ENCODE measurements at regions not wholly inside any gene's neighbourhood (a gene's known extent, or its start where the extent isn't known, plus 50 kb on each side); places are given as distances from the start of the nearest gene placed in this dataset.

DNA sequence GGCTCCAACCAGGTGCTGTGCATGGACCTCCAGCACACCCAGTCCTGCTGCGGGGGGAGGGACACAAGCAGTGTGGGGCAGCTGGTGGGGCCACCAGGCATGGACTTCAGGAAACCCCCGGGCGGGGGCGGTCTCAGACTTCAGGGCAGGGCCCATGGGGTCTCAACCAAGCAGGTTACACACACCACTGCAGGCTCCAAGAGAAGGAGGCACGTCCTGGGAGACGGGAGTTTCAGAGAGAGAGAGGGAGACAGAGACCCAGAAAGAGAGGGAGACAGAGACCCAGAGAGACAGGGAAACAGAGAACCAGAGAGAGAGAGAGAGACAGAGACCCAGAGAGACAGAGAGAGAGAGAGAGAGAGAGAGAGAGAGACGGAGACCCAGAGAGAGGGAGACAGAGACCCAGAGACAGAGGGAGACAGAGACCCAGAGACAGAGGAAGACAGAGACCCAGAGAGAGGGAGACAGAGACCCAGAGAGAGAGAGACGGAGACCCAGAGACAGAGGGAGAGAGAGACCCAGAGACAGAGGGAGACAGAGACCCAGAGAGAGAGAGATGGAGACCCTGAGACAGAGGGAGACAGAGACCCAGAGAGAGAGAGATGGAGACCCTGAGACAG lies 128.9 kb downstream of the NCOR2 start:
- H3K27ac Mint-ChIP-seq (ENCODE audit: unreplicated experiment): no peak overlapping the region
- DNase-seq (ENCODE audit: low read depth, low spot score): no peak
- peaks cover 35% of the 10 kb centered on the region for H3K4me1 Mint-ChIP-seq
- TF ChIP-seq, protein P1, sequence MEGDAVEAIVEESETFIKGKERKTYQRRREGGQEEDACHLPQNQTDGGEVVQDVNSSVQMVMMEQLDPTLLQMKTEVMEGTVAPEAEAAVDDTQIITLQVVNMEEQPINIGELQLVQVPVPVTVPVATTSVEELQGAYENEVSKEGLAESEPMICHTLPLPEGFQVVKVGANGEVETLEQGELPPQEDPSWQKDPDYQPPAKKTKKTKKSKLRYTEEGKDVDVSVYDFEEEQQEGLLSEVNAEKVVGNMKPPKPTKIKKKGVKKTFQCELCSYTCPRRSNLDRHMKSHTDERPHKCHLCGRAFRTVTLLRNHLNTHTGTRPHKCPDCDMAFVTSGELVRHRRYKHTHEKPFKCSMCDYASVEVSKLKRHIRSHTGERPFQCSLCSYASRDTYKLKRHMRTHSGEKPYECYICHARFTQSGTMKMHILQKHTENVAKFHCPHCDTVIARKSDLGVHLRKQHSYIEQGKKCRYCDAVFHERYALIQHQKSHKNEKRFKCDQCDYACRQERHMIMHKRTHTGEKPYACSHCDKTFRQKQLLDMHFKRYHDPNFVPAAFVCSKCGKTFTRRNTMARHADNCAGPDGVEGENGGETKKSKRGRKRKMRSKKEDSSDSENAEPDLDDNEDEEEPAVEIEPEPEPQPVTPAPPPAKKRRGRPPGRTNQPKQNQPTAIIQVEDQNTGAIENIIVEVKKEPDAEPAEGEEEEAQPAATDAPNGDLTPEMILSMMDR (conservative IDR thresholded peaks at IDR 0.05): no peak
- peaks cover 9% of the 10 kb centered on the region for H3K36me3 Mint-ChIP-seq (ENCODE audit: low read depth)
- H3K27me3 Mint-ChIP-seq (ENCODE audit: low read depth): peaks cover 22% of the 10 kb centered on the region
- H3K4me3 Mint-ChIP-seq: no peak overlapping the region
- H3K9me3 Mint-ChIP-seq: no peaks in the 10 kb centered on the region

DNA sequence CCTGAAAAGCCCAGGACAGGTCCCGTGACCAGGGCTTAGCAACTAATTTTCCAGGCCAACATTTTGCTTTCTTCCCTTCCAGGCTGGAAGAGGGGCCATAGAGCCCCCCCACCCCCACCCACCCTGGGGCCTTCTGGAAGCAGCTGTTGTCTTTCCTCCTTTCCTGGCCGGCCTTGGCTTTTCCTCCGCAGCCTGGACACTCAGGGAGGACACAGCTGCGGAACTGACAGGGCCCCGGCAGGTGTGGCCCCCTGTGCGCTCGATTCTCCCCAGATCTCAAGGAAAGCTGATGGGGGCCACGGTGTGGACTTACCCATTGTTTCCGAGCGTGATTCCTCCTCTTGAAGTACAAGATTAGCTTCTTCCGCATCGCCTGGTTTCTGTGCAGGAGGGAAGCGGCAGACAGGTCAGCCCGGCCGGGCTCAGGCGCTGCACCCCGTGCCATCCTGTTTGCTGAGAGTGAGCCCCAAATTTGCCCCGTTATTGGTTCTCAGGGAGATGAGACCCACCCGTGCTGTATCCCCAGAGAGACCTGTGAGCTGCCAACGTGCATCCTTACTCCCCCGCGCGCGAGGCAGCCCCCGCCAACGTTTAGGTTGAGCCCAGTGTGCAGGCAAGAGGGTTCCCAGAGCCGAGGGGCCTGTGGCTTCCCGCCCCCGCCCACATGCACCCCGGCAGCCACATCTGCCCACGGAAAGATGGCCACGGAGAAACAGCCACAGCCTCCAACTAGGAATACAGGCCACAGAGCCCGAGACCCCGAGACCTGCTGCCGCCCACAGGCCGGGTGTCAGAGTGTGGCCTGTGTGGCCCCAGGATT lies 129.6 kb downstream of the NCOR2 start:
- no peak for DNase-seq (ENCODE audit: low read depth, low spot score)
- H3K9me3 Mint-ChIP-seq: no peaks in the 10 kb centered on the region
- H3K4me1 Mint-ChIP-seq: peaks cover 35% of the 10 kb centered on the region
- peaks cover 9% of the 10 kb centered on the region for H3K36me3 Mint-ChIP-seq (ENCODE audit: low read depth)
- H3K27me3 Mint-ChIP-seq (ENCODE audit: low read depth): peaks cover 22% of the 10 kb centered on the region
- TF ChIP-seq, protein P1 (conservative IDR thresholded peaks at IDR 0.05): no peak
- H3K4me3 Mint-ChIP-seq: peak overlapping the region; percentile 64
- H3K27ac Mint-ChIP-seq (ENCODE audit: unreplicated experiment): no peak overlapping the region

DNA sequence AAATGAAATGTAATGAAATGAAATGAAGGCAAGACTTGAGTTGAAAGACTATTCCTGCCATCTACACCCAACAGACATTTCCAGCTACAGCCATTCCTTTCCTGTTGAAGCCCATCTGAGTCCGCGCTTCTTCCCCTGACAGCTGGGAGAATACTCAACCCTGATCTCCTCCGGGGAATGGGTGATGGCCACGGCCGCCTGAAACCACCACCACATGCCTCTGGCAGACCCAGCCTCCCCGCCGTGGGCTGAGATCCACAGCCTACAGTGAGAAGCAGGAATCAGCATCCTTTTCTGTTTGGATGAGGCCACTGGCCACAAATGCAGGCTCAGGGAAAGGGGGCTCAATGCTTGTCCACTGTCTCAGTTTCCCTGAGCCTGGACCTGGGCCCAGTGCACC lies 130.3 kb downstream of the NCOR2 start:
- H3K4me3 Mint-ChIP-seq: no peak overlapping the region
- peaks cover 30% of the 10 kb centered on the region for H3K4me1 Mint-ChIP-seq
- peaks cover 18% of the 10 kb centered on the region for H3K27me3 Mint-ChIP-seq (ENCODE audit: low read depth)
- TF ChIP-seq, protein P1 (conservative IDR thresholded peaks at IDR 0.05): no peak
- H3K36me3 Mint-ChIP-seq (ENCODE audit: low read depth): peaks cover 4% of the 10 kb centered on the region
- H3K27ac Mint-ChIP-seq (ENCODE audit: unreplicated experiment): no peak overlapping the region
- H3K9me3 Mint-ChIP-seq: no peaks in the 10 kb centered on the region
- DNase-seq (ENCODE audit: low read depth, low spot score): no peak

DNA sequence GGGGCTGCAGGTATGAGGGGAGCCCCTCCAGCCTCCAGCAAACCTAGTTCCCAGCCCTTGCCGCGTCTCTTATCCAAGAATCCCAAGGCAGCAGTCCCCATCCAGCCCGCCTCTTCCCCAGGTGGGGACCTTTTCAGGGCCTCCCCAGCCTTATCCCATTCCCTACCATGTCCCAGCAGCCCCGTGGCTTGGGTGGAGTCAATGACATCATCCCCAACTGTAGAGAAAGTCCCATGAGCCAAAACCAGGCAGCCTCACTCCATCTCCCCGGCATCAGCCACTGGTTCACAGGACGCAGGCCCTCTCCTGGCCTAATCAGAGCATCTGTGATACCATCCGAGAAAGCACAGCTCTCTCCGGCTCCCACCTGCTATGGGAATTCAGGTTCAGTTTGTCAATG lies 131.0 kb downstream of the NCOR2 start:
- Mint-ChIP-seq H3K36me3 (ENCODE audit: low read depth) (peaks cover 9% of the 10 kb centered on the region), H3K4me1 (peaks cover 30% of the 10 kb centered on the region), H3K27me3 (ENCODE audit: low read depth) (peaks cover 19% of the 10 kb centered on the region), H3K27ac (ENCODE audit: unreplicated experiment) (peak overlapping the region; percentile 75), H3K9me3 (no peaks in the 10 kb centered on the region), H3K4me3 (peak overlapping the region; percentile 38)
- DNase-seq (ENCODE audit: low read depth, low spot score): no peak
- TF ChIP-seq, protein P1 (conservative IDR thresholded peaks at IDR 0.05): no peak

DNA sequence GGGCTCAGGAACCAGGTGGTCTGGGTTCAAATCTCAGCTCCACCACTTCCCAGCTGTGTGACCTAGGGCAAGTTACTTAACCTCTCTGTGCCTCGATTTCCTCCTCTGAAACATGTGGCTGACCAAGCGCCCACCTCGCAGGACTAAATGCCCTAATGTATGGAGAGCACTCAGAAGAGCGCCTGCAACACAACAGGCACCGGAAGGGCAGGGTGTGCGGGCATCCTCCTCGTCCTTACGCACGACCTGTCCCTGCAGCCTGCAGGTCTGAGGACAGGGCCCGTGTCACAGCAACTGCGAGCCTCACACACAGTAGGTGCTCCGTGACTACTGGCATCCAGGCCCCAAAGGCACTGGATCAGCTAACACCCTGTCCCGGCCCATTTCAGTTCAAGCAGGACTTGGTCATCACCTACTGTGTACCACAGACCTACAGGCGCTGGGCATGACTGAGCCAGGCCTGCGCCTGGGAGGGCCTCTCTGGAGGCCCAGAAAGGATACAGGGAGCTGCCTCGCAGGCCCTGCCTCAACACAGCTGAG lies 131.5 kb downstream of the NCOR2 start:
- no peak for DNase-seq (ENCODE audit: low read depth, low spot score)
- Mint-ChIP-seq H3K36me3 (ENCODE audit: low read depth) (peaks cover 13% of the 10 kb centered on the region), H3K9me3 (no peaks in the 10 kb centered on the region), H3K4me3 (peak overlapping the region; percentile 38), H3K27me3 (ENCODE audit: low read depth) (peaks cover 19% of the 10 kb centered on the region), H3K27ac (ENCODE audit: unreplicated experiment) (no peak overlapping the region), H3K4me1 (peaks cover 26% of the 10 kb centered on the region)
- TF ChIP-seq, protein P1 (conservative IDR thresholded peaks at IDR 0.05): no peak

All from neural crest cell (in vitro differentiated cells).